OCI-LY7 (cell line): ENCODE measurements at regions not wholly inside any gene's neighbourhood (a gene's known extent, or its start where the extent isn't known, plus 50 kb on each side); places are given as distances from the start of the nearest gene placed in this dataset.

Source experiments
- BruUV-seq: library from RNA; stranded (reverse); fragments of 400-500 nt; replicated peaks from 2 replicates; lab custom pipeline; 2021; lab: Mats Ljungman, UMichigan
- CTCF ChIA-PET: fragments of 300-600 bp; sonication (Branson Sonifier 250); formaldehyde crosslinking; loops from one replicate; lab custom pipeline; 2022; ENCODE audit warnings: antibody characterized with exemption; ENCODE audit not compliant: unreplicated experiment; lab: Charles Lee
- POLR2A ChIA-PET: fragments of 300-600 bp; sonication (Branson Sonifier 250); formaldehyde crosslinking; loops from one replicate; lab custom pipeline; 2022; ENCODE audit warnings: antibody characterized with exemption; lab: Charles Lee
- DNase-seq: peaks from one replicate; pipeline ENCODE4 v3.0.0-alpha.2; 2015; ENCODE audit warnings: low spot score
- H2AFZ ChIP-seq: fragments of 200-600 bp; sonication (generic), shearing (Covaris generic); 2 replicates; pipeline ENCODE4 v1.6.1; 2014; ENCODE audit warnings: mild to moderate bottlenecking, antibody characterized with exemption, low read length, moderate library complexity
- H3K27ac ChIP-seq: fragments of 200-600 bp; sonication (generic); 2 replicates; pipeline ENCODE4 v1.5.1; 2014; ENCODE audit warnings: mixed run types, low read depth, mild to moderate bottlenecking, moderate library complexity, low read length, inconsistent platforms; ENCODE audit not compliant: poor library complexity, severe bottlenecking
- H3K36me3 ChIP-seq: fragments of 200-600 bp; sonication (generic); 2 replicates; pipeline ENCODE4 v1.6.1; 2014; ENCODE audit warnings: mild to moderate bottlenecking, antibody characterized with exemption, low read length, moderate library complexity, mixed read lengths; ENCODE audit not compliant: insufficient read depth
- H3K4me1 ChIP-seq: fragments of 200-600 bp; sonication (generic); 2 replicates; pipeline ENCODE4 v1.5.1; 2014; ENCODE audit warnings: mild to moderate bottlenecking, low read length; ENCODE audit not compliant: insufficient read depth, poor library complexity, severe bottlenecking
- H3K4me2 ChIP-seq: fragments of 200-600 bp; sonication (generic); 2 replicates; pipeline ENCODE4 v1.6.1; 2014; ENCODE audit warnings: mild to moderate bottlenecking, low read length
- H3K4me3 ChIP-seq: fragments of 200-600 bp; sonication (generic); 2 replicates; pipeline ENCODE4 v1.5.1; 2014; ENCODE audit warnings: mild to moderate bottlenecking, low read depth, low read length; ENCODE audit not compliant: poor library complexity, severe bottlenecking
- H3K79me2 ChIP-seq: fragments of 200-600 bp; sonication (generic); 2 replicates; pipeline ENCODE4 v1.6.1; 2016; ENCODE audit warnings: low read depth, mild to moderate bottlenecking, low read length, moderate library complexity, mixed read lengths; ENCODE audit not compliant: insufficient read depth
- H3K9me2 ChIP-seq: fragments of 200-600 bp; sonication (generic); 2 replicates; pipeline ENCODE4 v1.6.1; 2016; ENCODE audit warnings: mild to moderate bottlenecking, low read length, mixed read lengths; ENCODE audit not compliant: insufficient read depth
- H3K9me3 ChIP-seq: fragments of 200-600 bp; sonication (generic); 2 replicates; pipeline ENCODE4 v1.6.1; 2014; ENCODE audit warnings: mild to moderate bottlenecking, mixed run types, low read length, mixed read lengths
- H4K20me1 ChIP-seq: fragments of 200-600 bp; sonication (generic); 2 replicates; pipeline ENCODE4 v1.6.1; 2014; ENCODE audit warnings: mild to moderate bottlenecking, antibody characterized with exemption, low read length, moderate library complexity, mixed read lengths; ENCODE audit not compliant: insufficient read depth
- EZH2phosphoT487 ChIP-seq: fragments of 200-600 bp; sonication (generic); IDR thresholded peaks from 2 replicates; pipeline ENCODE4 v1.6.1; 2018; ENCODE audit warnings: low read depth, borderline replicate concordance, mild to moderate bottlenecking, mixed run types, antibody characterized with exemption, low read length, moderate library complexity, mixed read lengths
- intact Hi-C: fragments of 100-400 bp; cut with micrococcal nuclease; formaldehyde crosslinking; loops from one replicate; pipeline ENCODE4 v1.10.0; 2022; ENCODE audit not compliant: unreplicated experiment
- TF ChIP-seq, protein P1 (sequence below): fragments of 200-600 bp; sonication (generic); conservative IDR thresholded peaks from 2 replicates; pipeline ENCODE4 v1.5.1; 2014; ENCODE audit warnings: mild to moderate bottlenecking, antibody characterized with exemption, low read length, moderate library complexity, mixed read lengths

DNA sequence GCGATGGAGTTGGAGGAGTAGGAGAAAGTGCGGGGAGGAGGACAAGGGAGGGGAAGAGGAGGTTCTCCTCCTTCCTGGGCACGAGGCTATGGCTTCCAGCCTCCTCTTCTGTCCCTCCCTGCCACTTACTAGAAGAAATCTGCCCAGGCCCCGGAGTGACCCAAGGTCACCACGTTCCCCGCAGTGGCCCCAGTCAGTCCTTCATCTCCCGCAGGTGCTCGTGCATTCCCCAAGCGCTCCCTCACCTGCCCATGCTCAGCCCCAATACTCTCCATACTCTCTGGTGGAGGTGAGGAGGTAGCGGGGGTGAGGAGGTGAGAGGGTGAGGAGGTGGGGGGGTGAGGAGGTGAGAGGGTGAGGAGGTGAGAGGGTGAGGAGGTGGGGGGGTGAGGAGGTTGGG, 85.4 kb downstream of the CCDC185 start:
- no peaks in the 10 kb centered on the region for H3K9me2 ChIP-seq
- CTCF ChIA-PET, result no interaction called here
- no peak for DNase-seq
- no TSS peak for BruUV-seq
- no peaks in the 10 kb centered on the region for H3K9me3 ChIP-seq
- no peaks in the 10 kb centered on the region for H3K36me3 ChIP-seq
- H3K4me1 ChIP-seq, result no peaks in the 10 kb centered on the region
- H3K4me2 ChIP-seq, result no peak overlapping the region
- H3K4me3 ChIP-seq, result no peak overlapping the region
- intact Hi-C loops, result no loop called here
- no peaks in the 10 kb centered on the region for H4K20me1 ChIP-seq
- H3K79me2 ChIP-seq, result no peaks in the 10 kb centered on the region
- no peak overlapping the region for H3K27ac ChIP-seq
- TF ChIP-seq, protein P1, sequence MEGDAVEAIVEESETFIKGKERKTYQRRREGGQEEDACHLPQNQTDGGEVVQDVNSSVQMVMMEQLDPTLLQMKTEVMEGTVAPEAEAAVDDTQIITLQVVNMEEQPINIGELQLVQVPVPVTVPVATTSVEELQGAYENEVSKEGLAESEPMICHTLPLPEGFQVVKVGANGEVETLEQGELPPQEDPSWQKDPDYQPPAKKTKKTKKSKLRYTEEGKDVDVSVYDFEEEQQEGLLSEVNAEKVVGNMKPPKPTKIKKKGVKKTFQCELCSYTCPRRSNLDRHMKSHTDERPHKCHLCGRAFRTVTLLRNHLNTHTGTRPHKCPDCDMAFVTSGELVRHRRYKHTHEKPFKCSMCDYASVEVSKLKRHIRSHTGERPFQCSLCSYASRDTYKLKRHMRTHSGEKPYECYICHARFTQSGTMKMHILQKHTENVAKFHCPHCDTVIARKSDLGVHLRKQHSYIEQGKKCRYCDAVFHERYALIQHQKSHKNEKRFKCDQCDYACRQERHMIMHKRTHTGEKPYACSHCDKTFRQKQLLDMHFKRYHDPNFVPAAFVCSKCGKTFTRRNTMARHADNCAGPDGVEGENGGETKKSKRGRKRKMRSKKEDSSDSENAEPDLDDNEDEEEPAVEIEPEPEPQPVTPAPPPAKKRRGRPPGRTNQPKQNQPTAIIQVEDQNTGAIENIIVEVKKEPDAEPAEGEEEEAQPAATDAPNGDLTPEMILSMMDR, result no peak
- no peak overlapping the region for H2AFZ ChIP-seq
- POLR2A ChIA-PET, result no interaction called here

DNA sequence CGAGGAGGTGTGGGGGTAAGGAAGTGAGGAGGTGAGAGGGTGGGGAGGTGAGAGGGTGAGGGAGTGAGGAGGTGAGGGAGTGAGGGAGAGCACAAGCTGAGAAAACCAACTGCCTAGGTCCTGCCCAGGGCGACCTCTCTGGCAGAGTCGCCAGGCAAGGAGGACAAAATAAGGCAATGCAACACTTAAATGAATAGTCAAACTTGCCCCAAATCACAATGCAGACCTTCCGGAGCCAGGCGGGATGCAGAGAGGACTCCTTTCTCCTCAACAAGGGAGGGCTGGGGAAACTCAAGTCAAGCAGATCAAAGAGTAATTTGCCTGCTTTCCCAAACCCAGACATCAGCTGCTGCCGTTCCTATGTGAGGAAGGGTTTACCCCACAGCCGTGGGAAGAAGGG, 86.0 kb downstream of the CCDC185 start:
- H2AFZ ChIP-seq, result no peak overlapping the region
- H3K36me3 ChIP-seq, result no peaks in the 10 kb centered on the region
- no peaks in the 10 kb centered on the region for H4K20me1 ChIP-seq
- H3K9me2 ChIP-seq, result no peaks in the 10 kb centered on the region
- no TSS peak for BruUV-seq
- no peak overlapping the region for H3K27ac ChIP-seq
- H3K9me3 ChIP-seq, result no peaks in the 10 kb centered on the region
- no peak for DNase-seq
- ChIA-PET CTCF (no interaction called here), POLR2A (no interaction called here)
- no peak overlapping the region for H3K4me3 ChIP-seq
- TF ChIP-seq, protein P1, result no peak
- no peak for TF ChIP-seq EZH2phosphoT487
- intact Hi-C loops, result no loop called here
- no peaks in the 10 kb centered on the region for H3K4me1 ChIP-seq
- no peaks in the 10 kb centered on the region for H3K79me2 ChIP-seq
- no peak overlapping the region for H3K4me2 ChIP-seq

DNA sequence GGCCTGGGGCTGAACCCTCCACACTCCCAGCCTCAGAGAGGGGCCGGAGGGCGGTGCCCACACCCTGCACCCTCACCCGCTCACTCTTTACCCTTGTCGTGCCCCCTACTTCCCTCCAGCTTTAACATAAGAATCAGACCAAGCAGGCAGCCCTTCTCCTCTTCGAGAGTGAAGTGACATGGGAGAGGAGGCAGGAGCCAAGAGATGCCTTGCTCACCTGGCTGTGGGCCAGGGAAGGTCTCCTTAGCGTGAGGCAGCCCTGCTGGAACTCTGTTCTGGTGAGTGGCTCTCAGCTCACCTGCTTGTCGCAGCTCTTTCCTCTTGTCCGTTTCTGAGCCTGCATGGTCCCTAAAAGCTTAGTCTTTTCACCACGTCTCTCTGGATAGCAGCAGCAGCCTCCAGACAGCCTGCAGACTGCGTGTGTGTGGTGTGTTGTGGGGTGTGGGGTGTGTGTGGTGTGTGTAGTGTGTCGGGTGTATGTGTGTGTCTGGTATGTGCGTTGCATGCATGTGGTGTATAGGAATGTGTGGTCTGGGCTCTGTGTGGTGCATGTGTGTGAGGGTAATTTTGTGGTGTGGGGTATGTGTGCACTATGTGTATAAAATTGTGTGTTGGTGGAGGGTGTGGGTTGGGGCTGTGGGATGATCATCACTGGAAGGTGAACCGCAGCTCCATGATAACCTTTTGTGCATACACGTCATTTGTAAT, 86.7 kb downstream of the CCDC185 start:
- Histone ChIP-seq H3K4me2 (no peak overlapping the region), H2AFZ (no peak overlapping the region), H4K20me1 (no peaks in the 10 kb centered on the region), H3K9me3 (no peaks in the 10 kb centered on the region), H3K79me2 (no peaks in the 10 kb centered on the region), H3K4me3 (no peak overlapping the region), H3K4me1 (no peaks in the 10 kb centered on the region), H3K36me3 (no peaks in the 10 kb centered on the region), H3K27ac (no peak overlapping the region), H3K9me2 (no peaks in the 10 kb centered on the region)
- ChIA-PET POLR2A (no interaction called here), CTCF (no interaction called here)
- DNase-seq, result no peak
- BruUV-seq, result no TSS peak
- intact Hi-C loops, result no loop called here
- TF ChIP-seq, protein P1, result no peak
- TF ChIP-seq EZH2phosphoT487, result no peak
